ENCODE measurements at regions not wholly inside any gene's neighbourhood (a gene's known extent, or its start where the extent isn't known, plus 50 kb on each side); places are given as distances from the start of the nearest gene placed in this dataset.

DNA sequence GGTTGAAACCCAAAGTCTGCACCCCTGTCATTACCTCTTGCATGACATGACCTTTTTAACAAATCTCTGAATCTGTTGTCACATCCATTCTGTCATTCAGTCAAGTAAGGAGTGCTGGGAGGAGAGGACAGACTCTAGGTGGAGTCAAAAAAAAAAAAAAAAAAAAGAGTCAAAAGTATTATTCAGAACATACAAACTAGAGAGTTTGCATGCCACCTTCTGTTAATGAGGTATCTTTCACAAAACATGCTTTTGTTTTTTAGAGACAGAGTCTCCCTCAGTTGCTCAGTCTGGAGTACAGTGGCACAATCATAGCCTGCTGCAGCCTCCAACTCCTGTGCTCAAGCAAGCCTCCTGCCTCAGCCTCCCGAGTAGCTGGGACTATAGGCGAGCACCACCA lies 81.6 kb upstream of the ARMC3 start:
- no peak for TF ChIP-seq CTCF (IDR thresholded peaks at IDR 0.05; ENCODE audit: insufficient read depth, low read length, severe bottlenecking)
- DNase-seq (ENCODE audit: low read depth) (no peak), FAIRE-seq (no peak)
- H3K4me3 ChIP-seq (ENCODE audit: low read depth, low read length) = no peak overlapping the region
- H3K36me3 ChIP-seq (ENCODE audit: control insufficient read depth, insufficient read depth, low read length) = no peaks in the 10 kb centered on the region
- H3K27me3 ChIP-seq (ENCODE audit: control insufficient read depth, insufficient read depth, low read length) = peaks cover 1% of the 10 kb centered on the region

- peaks cover 2% of the 10 kb centered on the region for H3K27me3 ChIP-seq (ENCODE audit: control insufficient read depth, insufficient read depth, low read length)
- no peak for DNase-seq (ENCODE audit: low read depth)
- H3K36me3 ChIP-seq (ENCODE audit: control insufficient read depth, insufficient read depth, low read length) = no peaks in the 10 kb centered on the region
- no peak for FAIRE-seq
- TF ChIP-seq CTCF (IDR thresholded peaks at IDR 0.05; ENCODE audit: insufficient read depth, low read length, severe bottlenecking) = no peak
- no peak overlapping the region for H3K4me3 ChIP-seq (ENCODE audit: low read depth, low read length)
Observed at GRCh38 chr10:22839639-22840038, 88.2 kb upstream of the ARMC3 start.

GRCh38 chr10:22837771-22838170 lies 90.1 kb upstream of the ARMC3 start:
- FAIRE-seq = no peak
- H3K36me3 ChIP-seq (ENCODE audit: control insufficient read depth, insufficient read depth, low read length) = no peaks in the 10 kb centered on the region
- DNase-seq (ENCODE audit: low read depth) = no peak
- TF ChIP-seq CTCF (IDR thresholded peaks at IDR 0.05; ENCODE audit: insufficient read depth, low read length, severe bottlenecking) = no peak
- no peak overlapping the region for H3K4me3 ChIP-seq (ENCODE audit: low read depth, low read length)
- peaks cover 2% of the 10 kb centered on the region for H3K27me3 ChIP-seq (ENCODE audit: control insufficient read depth, insufficient read depth, low read length)

DNA sequence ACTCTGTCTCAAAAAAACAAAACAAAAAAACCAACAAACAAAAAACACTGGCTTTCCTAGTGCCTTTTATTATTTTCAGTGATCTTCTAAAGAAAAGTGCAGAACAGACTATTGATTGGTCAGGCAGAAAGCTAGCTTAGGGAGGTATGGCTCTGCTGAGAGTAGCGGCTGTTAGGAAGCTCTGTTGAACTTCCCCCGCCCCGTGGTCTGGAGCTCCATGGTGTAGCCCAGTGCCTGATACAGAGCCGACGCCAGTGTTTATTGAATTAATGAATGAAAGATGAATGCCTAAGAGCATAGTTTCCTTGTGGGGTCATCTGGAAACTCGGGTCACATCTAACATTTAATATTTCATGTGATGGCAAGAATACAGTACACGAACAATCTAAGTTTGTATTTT lies 90.5 kb upstream of the ARMC3 start:
- no peak for FAIRE-seq
- DNase-seq (ENCODE audit: low read depth) = no peak
- Histone ChIP-seq H3K27me3 (ENCODE audit: control insufficient read depth, insufficient read depth, low read length) (peaks cover 2% of the 10 kb centered on the region), H3K4me3 (ENCODE audit: low read depth, low read length) (no peak overlapping the region), H3K36me3 (ENCODE audit: control insufficient read depth, insufficient read depth, low read length) (no peaks in the 10 kb centered on the region)
- TF ChIP-seq CTCF (IDR thresholded peaks at IDR 0.05; ENCODE audit: insufficient read depth, low read length, severe bottlenecking) = no peak

DNA sequence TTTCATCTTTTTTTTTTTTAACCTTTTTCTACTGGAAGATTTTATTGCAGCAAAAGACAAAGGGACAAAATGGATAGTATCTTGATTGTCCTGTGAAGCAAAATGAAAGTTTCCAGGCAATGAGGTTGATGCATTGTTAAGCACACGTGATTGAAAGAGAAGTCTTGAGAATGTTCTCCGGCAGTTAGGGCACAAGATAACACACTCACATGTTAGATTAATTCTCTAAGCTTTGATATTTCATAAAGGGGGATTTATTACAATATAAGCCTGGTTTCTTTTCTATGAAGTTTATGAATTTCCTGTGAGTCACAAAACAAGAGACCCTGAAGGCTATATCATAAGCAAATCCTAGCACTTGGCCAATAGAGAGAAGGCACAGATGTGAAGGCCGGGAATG lies 93.4 kb upstream of the ARMC3 start:
- no peak for TF ChIP-seq CTCF (IDR thresholded peaks at IDR 0.05; ENCODE audit: insufficient read depth, low read length, severe bottlenecking)
- DNase-seq (ENCODE audit: low read depth) (no peak), FAIRE-seq (no peak)
- H3K4me3 ChIP-seq (ENCODE audit: low read depth, low read length) = no peak overlapping the region
- no peaks in the 10 kb centered on the region for H3K36me3 ChIP-seq (ENCODE audit: control insufficient read depth, insufficient read depth, low read length)
- no peaks in the 10 kb centered on the region for H3K27me3 ChIP-seq (ENCODE audit: control insufficient read depth, insufficient read depth, low read length)

GRCh38 chr10:22833781-22834180 lies 94.1 kb upstream of the ARMC3 start:
- Histone ChIP-seq H3K4me3 (ENCODE audit: low read depth, low read length) (no peak overlapping the region), H3K36me3 (ENCODE audit: control insufficient read depth, insufficient read depth, low read length) (no peaks in the 10 kb centered on the region), H3K27me3 (ENCODE audit: control insufficient read depth, insufficient read depth, low read length) (no peaks in the 10 kb centered on the region)
- FAIRE-seq = no peak
- no peak for TF ChIP-seq CTCF (IDR thresholded peaks at IDR 0.05; ENCODE audit: insufficient read depth, low read length, severe bottlenecking)
- no peak for DNase-seq (ENCODE audit: low read depth)

All from bronchial epithelial cell (primary cell).